SK-N-SH treated with all-trans-retinoic acid at 6 μM for 48 hours (cell line): ENCODE measurements at regions not wholly inside any gene's neighbourhood (a gene's known extent, or its start where the extent isn't known, plus 50 kb on each side); places are given as distances from the start of the nearest gene placed in this dataset.

Source experiments
- ATAC-seq: fragments of 200-7000 bp; cut with Tn5 transposase; 3 replicates; pipeline ENCODE4 v1.9.1; 2020; ENCODE audit warnings: mild to moderate bottlenecking, moderate library complexity
- ARNTL ChIP-seq: fragments of 450-650 bp; formaldehyde crosslinking; IDR thresholded peaks from 2 replicates; pipeline ENCODE4 v1.5.0; 2020; ENCODE audit warnings: low read depth, mild to moderate bottlenecking, moderate library complexity, borderline replicate concordance
- BACH2 ChIP-seq: fragments of 250-450 bp; sonication (Bioruptor Pico); IDR thresholded peaks from 2 replicates; pipeline ENCODE4 v1.9.0; 2021; ENCODE audit warnings: mild to moderate bottlenecking, borderline replicate concordance
- CSDC2 ChIP-seq: fragments of 250-450 bp; sonication (Bioruptor Pico); IDR thresholded peaks from 2 replicates; pipeline ENCODE4 v1.5.0; 2020; ENCODE audit warnings: mild to moderate bottlenecking, moderate library complexity
- ESRRG ChIP-seq: fragments of 250-450 bp; sonication (Bioruptor Pico); IDR thresholded peaks from 2 replicates; pipeline ENCODE4 v1.6.1; 2021; ENCODE audit warnings: mild to moderate bottlenecking
- GLIS3 ChIP-seq: fragments of 250-450 bp; sonication (Bioruptor Pico); IDR thresholded peaks from 2 replicates; pipeline ENCODE4 v1.5.0; 2020; ENCODE audit warnings: mild to moderate bottlenecking, moderate library complexity
- ISL1 ChIP-seq: fragments of 250-450 bp; sonication (Bioruptor Pico); IDR thresholded peaks from 2 replicates; pipeline ENCODE4 v2.1.2; 2022; ENCODE audit warnings: mild to moderate bottlenecking, moderate library complexity
- OSR1 ChIP-seq: fragments of 250-450 bp; sonication (Bioruptor Pico); IDR thresholded peaks from 2 replicates; pipeline ENCODE4 v1.8.0; 2022; ENCODE audit warnings: moderate library complexity, mild to moderate bottlenecking, inconsistent platforms
- RARB ChIP-seq: fragments of 250-450 bp; sonication (Bioruptor Pico); IDR thresholded peaks from 2 replicates; pipeline ENCODE4 v1.8.0; 2021; ENCODE audit warnings: mild to moderate bottlenecking, moderate library complexity
- SNAI2 ChIP-seq: fragments of 250-450 bp; sonication (Bioruptor Pico); IDR thresholded peaks from 2 replicates; pipeline ENCODE4 v1.5.0; 2020; ENCODE audit warnings: mild to moderate bottlenecking, moderate library complexity
- TCF4 ChIP-seq: fragments of 250-450 bp; sonication (Bioruptor Pico); IDR thresholded peaks from 2 replicates; pipeline ENCODE4 v1.8.0; 2021; ENCODE audit warnings: mild to moderate bottlenecking, moderate library complexity, borderline replicate concordance
- TOX ChIP-seq: fragments of 250-450 bp; sonication (Bioruptor Pico); IDR thresholded peaks from 2 replicates; pipeline ENCODE4 v1.8.0; 2021; ENCODE audit warnings: mild to moderate bottlenecking, moderate library complexity, borderline replicate concordance
- ZC3H10 ChIP-seq: fragments of 250-450 bp; sonication (Bioruptor Pico); IDR thresholded peaks from 2 replicates; pipeline ENCODE4 v1.5.1; 2021; ENCODE audit warnings: mild to moderate bottlenecking, moderate library complexity
- ZFP3 ChIP-seq: fragments of 250-450 bp; sonication (Bioruptor Pico); IDR thresholded peaks from 2 replicates; pipeline ENCODE4 v1.5.0; 2020; ENCODE audit warnings: mild to moderate bottlenecking, moderate library complexity
- ZFP30 ChIP-seq: fragments of 450-650 bp; formaldehyde crosslinking; IDR thresholded peaks from 2 replicates; pipeline ENCODE4 v1.5.0; 2022; ENCODE audit warnings: mild to moderate bottlenecking, moderate library complexity
- ZNF565 ChIP-seq: fragments of 450-650 bp; formaldehyde crosslinking; conservative IDR thresholded peaks from 2 replicates; pipeline ENCODE4 v1.5.0; 2020; ENCODE audit warnings: low read depth, mild to moderate bottlenecking, moderate library complexity
- ZNF70 ChIP-seq: fragments of 450-650 bp; formaldehyde crosslinking; IDR thresholded peaks from 2 replicates; pipeline ENCODE4 v1.5.0; 2020; ENCODE audit warnings: mild to moderate bottlenecking, moderate library complexity
- ZNF8 ChIP-seq: fragments of 450-650 bp; formaldehyde crosslinking; IDR thresholded peaks from 2 replicates; pipeline ENCODE4 v1.5.0; 2020; ENCODE audit warnings: mild to moderate bottlenecking, moderate library complexity
- TF ChIP-seq, protein P1 (sequence below): fragments of 250-450 bp; sonication (Bioruptor Pico); IDR thresholded peaks from 2 replicates; pipeline ENCODE4 v1.5.1; 2021; ENCODE audit warnings: mild to moderate bottlenecking, moderate library complexity
- TF ChIP-seq, protein P2 (sequence below): fragments of 250-450 bp; sonication (Bioruptor Pico); IDR thresholded peaks from 2 replicates; pipeline ENCODE4 v1.5.1; 2020; ENCODE audit warnings: low read depth, mild to moderate bottlenecking, moderate library complexity
- TF ChIP-seq, protein P3 (sequence below): fragments of 250-450 bp; sonication (Bioruptor Pico); IDR thresholded peaks from 2 replicates; pipeline ENCODE4 v1.5.0; 2020; ENCODE audit warnings: mild to moderate bottlenecking, moderate library complexity
- TF ChIP-seq, protein P4 (sequence below): fragments of 250-450 bp; sonication (Bioruptor Pico); IDR thresholded peaks from 2 replicates; pipeline ENCODE4 v1.8.0; 2020; ENCODE audit warnings: mild to moderate bottlenecking, moderate library complexity, borderline replicate concordance
- TF ChIP-seq, protein P5 (sequence below): fragments of 250-450 bp; sonication (Bioruptor Pico); IDR thresholded peaks from 2 replicates; pipeline ENCODE4 v1.8.0; 2021; ENCODE audit warnings: low read depth, mild to moderate bottlenecking, moderate library complexity, borderline replicate concordance

DNA sequence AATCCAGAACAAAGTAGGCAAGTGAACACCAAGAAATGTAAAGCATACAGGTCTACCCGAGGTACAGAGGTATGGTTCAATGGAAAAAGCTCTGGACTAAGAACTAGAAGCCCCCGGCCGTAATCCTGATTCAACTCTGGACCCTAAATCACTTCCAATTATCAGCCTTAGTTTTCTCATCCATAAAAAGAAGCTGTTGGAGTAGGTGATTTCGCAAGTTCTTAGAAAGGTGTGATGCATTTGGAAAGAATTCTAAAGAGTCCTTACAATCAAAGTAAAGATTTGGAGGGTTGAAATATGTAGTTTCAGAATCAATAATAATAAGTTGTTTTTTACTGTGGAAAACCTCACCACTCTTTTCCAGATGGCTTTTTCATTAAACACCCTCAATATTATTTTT lies 622.1 kb upstream of the ID2 start:
- no peak for ATAC-seq
- TF ChIP-seq ZFP3 (CRISPR knock-in tag) = no peak
- TF ChIP-seq ESRRG (CRISPR knock-in tag) = no peak
- TF ChIP-seq OSR1 (CRISPR knock-in tag) = no peak
- no peak for TF ChIP-seq ZNF70 (CRISPR knock-in tag)
- no peak for TF ChIP-seq SNAI2 (CRISPR knock-in tag)
- no peak for TF ChIP-seq TCF4 (CRISPR knock-in tag)
- TF ChIP-seq, protein P1, sequence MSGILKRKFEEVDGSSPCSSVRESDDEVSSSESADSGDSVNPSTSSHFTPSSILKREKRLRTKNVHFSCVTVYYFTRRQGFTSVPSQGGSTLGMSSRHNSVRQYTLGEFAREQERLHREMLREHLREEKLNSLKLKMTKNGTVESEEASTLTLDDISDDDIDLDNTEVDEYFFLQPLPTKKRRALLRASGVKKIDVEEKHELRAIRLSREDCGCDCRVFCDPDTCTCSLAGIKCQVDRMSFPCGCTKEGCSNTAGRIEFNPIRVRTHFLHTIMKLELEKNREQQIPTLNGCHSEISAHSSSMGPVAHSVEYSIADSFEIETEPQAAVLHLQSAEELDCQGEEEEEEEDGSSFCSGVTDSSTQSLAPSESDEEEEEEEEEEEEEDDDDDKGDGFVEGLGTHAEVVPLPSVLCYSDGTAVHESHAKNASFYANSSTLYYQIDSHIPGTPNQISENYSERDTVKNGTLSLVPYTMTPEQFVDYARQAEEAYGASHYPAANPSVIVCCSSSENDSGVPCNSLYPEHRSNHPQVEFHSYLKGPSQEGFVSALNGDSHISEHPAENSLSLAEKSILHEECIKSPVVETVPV (CRISPR knock-in tag) = no peak
- TF ChIP-seq CSDC2 (CRISPR knock-in tag) = no peak
- TF ChIP-seq ZFP30 (CRISPR knock-in tag) = no peak
- no peak for TF ChIP-seq RARB
- no peak for TF ChIP-seq GLIS3 (CRISPR knock-in tag)
- no peak for TF ChIP-seq TOX (CRISPR knock-in tag)
- TF ChIP-seq ZC3H10 (CRISPR knock-in tag) = no peak
- TF ChIP-seq, protein P2, sequence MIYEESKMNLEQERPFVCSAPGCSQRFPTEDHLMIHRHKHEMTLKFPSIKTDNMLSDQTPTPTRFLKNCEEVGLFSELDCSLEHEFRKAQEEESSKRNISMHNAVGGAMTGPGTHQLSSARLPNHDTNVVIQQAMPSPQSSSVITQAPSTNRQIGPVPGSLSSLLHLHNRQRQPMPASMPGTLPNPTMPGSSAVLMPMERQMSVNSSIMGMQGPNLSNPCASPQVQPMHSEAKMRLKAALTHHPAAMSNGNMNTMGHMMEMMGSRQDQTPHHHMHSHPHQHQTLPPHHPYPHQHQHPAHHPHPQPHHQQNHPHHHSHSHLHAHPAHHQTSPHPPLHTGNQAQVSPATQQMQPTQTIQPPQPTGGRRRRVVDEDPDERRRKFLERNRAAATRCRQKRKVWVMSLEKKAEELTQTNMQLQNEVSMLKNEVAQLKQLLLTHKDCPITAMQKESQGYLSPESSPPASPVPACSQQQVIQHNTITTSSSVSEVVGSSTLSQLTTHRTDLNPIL = no peak
- TF ChIP-seq, protein P3, sequence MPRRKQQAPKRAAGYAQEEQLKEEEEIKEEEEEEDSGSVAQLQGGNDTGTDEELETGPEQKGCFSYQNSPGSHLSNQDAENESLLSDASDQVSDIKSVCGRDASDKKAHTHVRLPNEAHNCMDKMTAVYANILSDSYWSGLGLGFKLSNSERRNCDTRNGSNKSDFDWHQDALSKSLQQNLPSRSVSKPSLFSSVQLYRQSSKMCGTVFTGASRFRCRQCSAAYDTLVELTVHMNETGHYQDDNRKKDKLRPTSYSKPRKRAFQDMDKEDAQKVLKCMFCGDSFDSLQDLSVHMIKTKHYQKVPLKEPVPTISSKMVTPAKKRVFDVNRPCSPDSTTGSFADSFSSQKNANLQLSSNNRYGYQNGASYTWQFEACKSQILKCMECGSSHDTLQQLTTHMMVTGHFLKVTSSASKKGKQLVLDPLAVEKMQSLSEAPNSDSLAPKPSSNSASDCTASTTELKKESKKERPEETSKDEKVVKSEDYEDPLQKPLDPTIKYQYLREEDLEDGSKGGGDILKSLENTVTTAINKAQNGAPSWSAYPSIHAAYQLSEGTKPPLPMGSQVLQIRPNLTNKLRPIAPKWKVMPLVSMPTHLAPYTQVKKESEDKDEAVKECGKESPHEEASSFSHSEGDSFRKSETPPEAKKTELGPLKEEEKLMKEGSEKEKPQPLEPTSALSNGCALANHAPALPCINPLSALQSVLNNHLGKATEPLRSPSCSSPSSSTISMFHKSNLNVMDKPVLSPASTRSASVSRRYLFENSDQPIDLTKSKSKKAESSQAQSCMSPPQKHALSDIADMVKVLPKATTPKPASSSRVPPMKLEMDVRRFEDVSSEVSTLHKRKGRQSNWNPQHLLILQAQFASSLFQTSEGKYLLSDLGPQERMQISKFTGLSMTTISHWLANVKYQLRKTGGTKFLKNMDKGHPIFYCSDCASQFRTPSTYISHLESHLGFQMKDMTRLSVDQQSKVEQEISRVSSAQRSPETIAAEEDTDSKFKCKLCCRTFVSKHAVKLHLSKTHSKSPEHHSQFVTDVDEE = no peak
- no peak for TF ChIP-seq ISL1
- TF ChIP-seq BACH2 (CRISPR knock-in tag) = no peak
- no peak for TF ChIP-seq ARNTL (CRISPR knock-in tag)
- TF ChIP-seq, protein P4, sequence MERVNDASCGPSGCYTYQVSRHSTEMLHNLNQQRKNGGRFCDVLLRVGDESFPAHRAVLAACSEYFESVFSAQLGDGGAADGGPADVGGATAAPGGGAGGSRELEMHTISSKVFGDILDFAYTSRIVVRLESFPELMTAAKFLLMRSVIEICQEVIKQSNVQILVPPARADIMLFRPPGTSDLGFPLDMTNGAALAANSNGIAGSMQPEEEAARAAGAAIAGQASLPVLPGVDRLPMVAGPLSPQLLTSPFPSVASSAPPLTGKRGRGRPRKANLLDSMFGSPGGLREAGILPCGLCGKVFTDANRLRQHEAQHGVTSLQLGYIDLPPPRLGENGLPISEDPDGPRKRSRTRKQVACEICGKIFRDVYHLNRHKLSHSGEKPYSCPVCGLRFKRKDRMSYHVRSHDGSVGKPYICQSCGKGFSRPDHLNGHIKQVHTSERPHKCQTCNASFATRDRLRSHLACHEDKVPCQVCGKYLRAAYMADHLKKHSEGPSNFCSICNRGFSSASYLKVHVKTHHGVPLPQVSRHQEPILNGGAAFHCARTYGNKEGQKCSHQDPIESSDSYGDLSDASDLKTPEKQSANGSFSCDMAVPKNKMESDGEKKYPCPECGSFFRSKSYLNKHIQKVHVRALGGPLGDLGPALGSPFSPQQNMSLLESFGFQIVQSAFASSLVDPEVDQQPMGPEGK (CRISPR knock-in tag) = no peak

DNA sequence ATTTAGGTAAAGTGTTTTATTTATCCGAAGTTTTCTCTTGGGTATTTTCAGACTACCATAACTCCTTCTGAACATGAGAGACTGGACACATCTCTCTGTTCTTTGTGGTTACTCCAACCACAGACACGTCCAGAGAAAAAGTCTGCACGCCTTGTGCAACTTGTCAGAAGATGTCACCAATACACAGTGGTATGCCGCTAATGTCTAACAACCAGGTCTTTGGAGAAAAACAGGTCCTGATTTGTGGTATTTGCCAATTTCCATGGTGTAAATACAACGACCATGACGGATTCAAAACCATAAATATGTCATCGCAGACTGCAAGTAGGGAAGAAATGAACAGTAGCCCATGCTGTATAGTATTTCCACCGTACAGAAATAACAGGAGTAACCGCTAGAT lies 620.6 kb upstream of the ID2 start:
- no peak for ATAC-seq

More for the DNA sequence above, 620.6 kb upstream of the ID2 start:
- TF ChIP-seq BACH2 (CRISPR knock-in tag) = no peak
- no peak for TF ChIP-seq ZFP3 (CRISPR knock-in tag)
- no peak for TF ChIP-seq ZNF565 (CRISPR knock-in tag)
- no peak for TF ChIP-seq ARNTL (CRISPR knock-in tag)
- TF ChIP-seq, protein P2 = no peak
- no peak for TF ChIP-seq ZC3H10 (CRISPR knock-in tag)
- TF ChIP-seq TOX (CRISPR knock-in tag) = no peak
- no peak for TF ChIP-seq GLIS3 (CRISPR knock-in tag)
- TF ChIP-seq CSDC2 (CRISPR knock-in tag) = no peak
- TF ChIP-seq ZNF8 (CRISPR knock-in tag) = no peak
- TF ChIP-seq, protein P5, sequence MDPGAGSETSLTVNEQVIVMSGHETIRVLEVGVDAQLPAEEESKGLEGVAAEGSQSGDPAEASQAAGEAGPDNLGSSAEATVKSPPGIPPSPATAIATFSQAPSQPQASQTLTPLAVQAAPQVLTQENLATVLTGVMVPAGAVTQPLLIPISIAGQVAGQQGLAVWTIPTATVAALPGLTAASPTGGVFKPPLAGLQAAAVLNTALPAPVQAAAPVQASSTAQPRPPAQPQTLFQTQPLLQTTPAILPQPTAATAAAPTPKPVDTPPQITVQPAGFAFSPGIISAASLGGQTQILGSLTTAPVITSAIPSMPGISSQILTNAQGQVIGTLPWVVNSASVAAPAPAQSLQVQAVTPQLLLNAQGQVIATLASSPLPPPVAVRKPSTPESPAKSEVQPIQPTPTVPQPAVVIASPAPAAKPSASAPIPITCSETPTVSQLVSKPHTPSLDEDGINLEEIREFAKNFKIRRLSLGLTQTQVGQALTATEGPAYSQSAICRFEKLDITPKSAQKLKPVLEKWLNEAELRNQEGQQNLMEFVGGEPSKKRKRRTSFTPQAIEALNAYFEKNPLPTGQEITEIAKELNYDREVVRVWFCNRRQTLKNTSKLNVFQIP (CRISPR knock-in tag) = no peak
